Activated CD4-positive, alpha-beta T cell treated with anti-CD3 and anti-CD28 coated beads, Interleukin-2, amount 10 ng/mL, durations not matched to agents 24 days and 14 days (primary cell): ENCODE measurements at regions not wholly inside any gene's neighbourhood (a gene's known extent, or its start where the extent isn't known, plus 50 kb on each side); places are given as distances from the start of the nearest gene placed in this dataset.
"Not testable (repeated sequence)": the region's sequence is repeated elsewhere in the genome, so short reads cannot be mapped to it uniquely, and the experiment has no call there.

ENCODE experiments used
- DNase-seq: peaks from one replicate; pipeline ENCODE4 v3.0.0; 2022
- H3K27ac Mint-ChIP-seq: one replicate; pipeline ENCODE4 v1.8.0; 2022; ENCODE audit warnings: mild to moderate bottlenecking, mixed read lengths
- H3K27me3 Mint-ChIP-seq: one replicate; pipeline ENCODE4 v1.8.0; 2022; ENCODE audit warnings: mixed read lengths
- H3K36me3 Mint-ChIP-seq: one replicate; pipeline ENCODE4 v1.8.0; 2022; ENCODE audit warnings: low read depth, mild to moderate bottlenecking, mixed read lengths
- H3K4me1 Mint-ChIP-seq: one replicate; pipeline ENCODE4 v1.8.0; 2021; ENCODE audit warnings: mixed read lengths
- H3K4me3 Mint-ChIP-seq: one replicate; pipeline ENCODE4 v1.8.0; 2022; ENCODE audit warnings: mild to moderate bottlenecking, moderate library complexity, mixed read lengths
- H3K9me3 Mint-ChIP-seq: one replicate; pipeline ENCODE4 v1.8.0; 2021; ENCODE audit warnings: mixed read lengths
- intact Hi-C: fragments of 100-400 bp; cut with micrococcal nuclease; formaldehyde crosslinking; loops from one replicate; pipeline ENCODE4 v1.15.1; 2023

DNA sequence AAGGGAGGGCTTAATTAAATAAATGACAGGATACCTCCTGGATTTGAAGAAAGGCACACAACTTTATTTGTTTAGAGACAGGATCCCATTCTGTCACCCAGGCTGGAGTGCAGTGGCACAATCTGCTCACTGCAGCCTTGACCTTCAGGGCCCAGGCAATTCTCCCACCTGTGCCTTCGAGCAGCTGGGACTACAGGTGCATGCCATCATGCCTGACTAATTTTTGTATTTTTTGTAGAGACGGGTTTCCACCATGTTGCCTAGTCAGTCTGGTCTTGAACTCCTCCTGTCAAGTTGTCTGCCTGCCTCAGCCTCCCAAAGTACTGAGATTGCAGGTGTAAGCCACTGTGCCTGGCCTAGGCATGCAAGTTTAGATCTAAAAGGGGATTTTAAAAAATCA is 272.7 kb upstream of the MBL2 start:
- intact Hi-C loops: no loop called here
- H3K4me3 Mint-ChIP-seq: no peak overlapping the region
- no peaks in the 10 kb centered on the region for H3K4me1 Mint-ChIP-seq

GRCh38 chr10:53035823-53036222 is 263.2 kb upstream of the MBL2 start:
- H3K27me3 Mint-ChIP-seq, H3K27ac Mint-ChIP-seq, intact Hi-C loops, H3K36me3 Mint-ChIP-seq, H3K9me3 Mint-ChIP-seq, H3K4me3 Mint-ChIP-seq, H3K4me1 Mint-ChIP-seq, DNase-seq: not testable (repeated sequence)

More for the DNA sequence above, 272.7 kb upstream of the MBL2 start:
- no peaks in the 10 kb centered on the region for H3K36me3 Mint-ChIP-seq
- H3K27me3 Mint-ChIP-seq: no peaks in the 10 kb centered on the region
- no peak for DNase-seq
- H3K27ac Mint-ChIP-seq: no peak overlapping the region
- no peaks in the 10 kb centered on the region for H3K9me3 Mint-ChIP-seq

DNA sequence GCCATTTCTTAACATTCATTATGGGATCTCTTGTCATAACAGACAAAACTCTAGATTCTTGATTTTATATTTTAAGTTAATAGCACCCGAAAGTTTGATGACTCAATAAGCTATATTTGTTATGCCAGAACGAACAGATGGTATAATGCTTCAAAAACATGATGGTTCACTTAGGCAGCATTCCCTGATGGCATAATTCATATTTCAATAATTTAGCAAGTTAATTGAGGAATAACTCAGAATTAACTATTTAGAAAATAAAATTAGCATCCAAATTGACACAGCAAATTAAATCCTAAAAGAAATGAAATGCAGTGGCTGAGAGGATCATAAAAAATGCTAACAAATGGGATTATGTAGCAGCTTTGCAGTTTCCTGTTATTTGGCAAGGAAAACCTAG is 260.8 kb upstream of the MBL2 start:
- Mint-ChIP-seq H3K4me1 (no peaks in the 10 kb centered on the region), H3K27me3 (no peaks in the 10 kb centered on the region), H3K9me3 (no peaks in the 10 kb centered on the region), H3K27ac (no peak overlapping the region), H3K36me3 (no peaks in the 10 kb centered on the region), H3K4me3 (no peak overlapping the region)
- intact Hi-C loops: no loop called here
- no peak for DNase-seq

DNA sequence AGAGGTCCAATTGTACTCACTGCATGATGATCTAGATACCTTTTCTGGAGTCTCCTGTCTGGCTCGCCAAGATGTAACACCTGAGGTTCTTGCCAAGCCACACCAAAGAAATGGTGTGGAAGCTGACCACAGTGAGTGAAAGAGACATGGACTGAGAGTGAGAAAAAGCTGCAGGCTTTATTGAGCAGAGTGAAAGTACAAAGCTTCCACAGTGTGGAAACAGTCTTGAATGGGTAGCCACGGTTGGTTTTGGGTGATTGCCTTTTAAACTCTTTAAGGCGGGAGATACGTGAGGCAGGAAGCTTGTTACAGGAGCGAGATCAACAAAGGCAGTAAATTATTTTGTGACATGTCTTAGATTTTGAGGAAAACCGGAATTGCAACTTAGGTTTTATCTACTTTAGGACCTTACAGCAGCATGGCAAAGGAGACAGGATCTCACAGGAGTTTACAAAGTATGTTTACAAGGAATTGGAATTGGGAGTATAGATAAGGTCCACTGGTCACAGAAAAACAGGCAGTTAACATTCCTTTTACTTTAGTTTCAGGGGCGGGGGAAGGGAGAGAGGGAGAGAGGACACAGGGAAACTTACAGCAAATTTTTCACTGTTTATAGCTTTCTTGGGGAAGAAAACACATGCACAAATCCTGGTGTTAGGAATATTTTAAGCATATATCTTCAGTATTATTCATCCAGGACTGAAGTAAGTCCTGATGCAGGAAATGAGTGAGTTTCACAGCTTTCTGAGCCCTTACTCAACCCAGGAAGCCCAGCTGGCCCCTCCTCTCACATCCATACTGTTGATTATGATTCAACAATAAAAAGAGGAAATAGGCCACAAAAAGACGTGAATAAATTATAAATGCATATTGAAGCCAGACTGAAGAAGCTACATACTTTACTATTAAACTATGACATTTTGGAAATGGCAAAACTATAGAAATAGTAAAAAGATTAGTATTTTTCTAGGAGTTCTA is 257.6 kb upstream of the MBL2 start:
- intact Hi-C loops, H3K4me3 Mint-ChIP-seq, H3K9me3 Mint-ChIP-seq, H3K27ac Mint-ChIP-seq, H3K4me1 Mint-ChIP-seq, H3K27me3 Mint-ChIP-seq, H3K36me3 Mint-ChIP-seq, DNase-seq: not testable (repeated sequence)

DNA sequence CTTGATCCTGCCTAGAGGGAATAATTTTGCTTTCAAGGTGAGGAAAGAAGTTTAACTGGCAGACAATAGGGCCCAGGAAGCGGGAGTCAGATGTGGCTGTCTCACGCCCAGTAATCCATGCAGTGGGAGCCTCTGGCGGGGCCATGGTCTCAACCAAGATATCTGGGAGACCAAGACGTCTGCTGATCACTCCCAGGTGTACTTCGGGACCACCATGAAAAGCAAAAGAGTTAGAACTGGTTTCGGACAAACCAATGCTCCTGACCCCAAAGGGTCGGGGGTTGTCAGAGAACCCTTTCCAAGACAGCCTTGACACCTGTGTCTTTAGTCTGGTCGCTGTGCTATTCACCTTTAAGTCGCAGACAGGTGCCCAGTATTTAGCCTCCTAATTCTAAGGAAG is 256.9 kb upstream of the MBL2 start:
- H3K27me3 Mint-ChIP-seq: no peaks in the 10 kb centered on the region
- DNase-seq: no peak
- H3K4me3 Mint-ChIP-seq: no peak overlapping the region
- H3K9me3 Mint-ChIP-seq: no peaks in the 10 kb centered on the region
- H3K36me3 Mint-ChIP-seq: no peaks in the 10 kb centered on the region
- intact Hi-C loops: no loop called here
- H3K4me1 Mint-ChIP-seq: no peaks in the 10 kb centered on the region
- no peak overlapping the region for H3K27ac Mint-ChIP-seq

- DNase-seq, H3K27ac Mint-ChIP-seq, H3K9me3 Mint-ChIP-seq, intact Hi-C loops, H3K4me3 Mint-ChIP-seq, H3K36me3 Mint-ChIP-seq, H3K27me3 Mint-ChIP-seq, H3K4me1 Mint-ChIP-seq: not testable (repeated sequence)
Measured at GRCh38 chr10:53025765-53026164, 253.2 kb upstream of the MBL2 start.

- Mint-ChIP-seq H3K4me3 (no peak overlapping the region), H3K4me1 (no peaks in the 10 kb centered on the region), H3K9me3 (no peaks in the 10 kb centered on the region), H3K27me3 (no peaks in the 10 kb centered on the region), H3K27ac (no peak overlapping the region), H3K36me3 (no peaks in the 10 kb centered on the region)
- DNase-seq: no peak
- intact Hi-C loops: no loop called here
Measured at GRCh38 chr10:53025172-53025711, 252.7 kb upstream of the MBL2 start.

DNA sequence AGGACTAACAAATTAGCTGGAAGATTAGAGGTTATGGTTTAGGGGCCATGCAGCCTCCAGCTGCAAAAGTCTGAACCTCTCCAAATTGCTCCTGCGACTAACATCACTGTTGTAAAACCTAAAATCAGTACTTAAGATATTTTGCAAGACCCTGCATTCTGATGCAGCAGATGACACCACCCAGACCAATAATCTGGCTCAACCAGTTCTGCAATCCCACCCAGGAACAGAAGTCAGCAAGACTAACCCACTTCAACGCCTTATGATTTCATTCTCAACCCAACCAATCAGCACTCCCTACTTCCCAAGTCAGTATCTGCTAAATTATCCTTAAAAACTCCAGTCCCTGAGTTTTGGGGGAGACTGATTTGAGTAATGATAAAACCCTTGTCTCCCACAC is 250.8 kb upstream of the MBL2 start:
- DNase-seq: no peak
- Mint-ChIP-seq H3K36me3 (no peaks in the 10 kb centered on the region), H3K27ac (no peak overlapping the region), H3K9me3 (no peaks in the 10 kb centered on the region), H3K4me1 (no peaks in the 10 kb centered on the region), H3K27me3 (no peaks in the 10 kb centered on the region), H3K4me3 (no peak overlapping the region)
- intact Hi-C loops: no loop called here

DNA sequence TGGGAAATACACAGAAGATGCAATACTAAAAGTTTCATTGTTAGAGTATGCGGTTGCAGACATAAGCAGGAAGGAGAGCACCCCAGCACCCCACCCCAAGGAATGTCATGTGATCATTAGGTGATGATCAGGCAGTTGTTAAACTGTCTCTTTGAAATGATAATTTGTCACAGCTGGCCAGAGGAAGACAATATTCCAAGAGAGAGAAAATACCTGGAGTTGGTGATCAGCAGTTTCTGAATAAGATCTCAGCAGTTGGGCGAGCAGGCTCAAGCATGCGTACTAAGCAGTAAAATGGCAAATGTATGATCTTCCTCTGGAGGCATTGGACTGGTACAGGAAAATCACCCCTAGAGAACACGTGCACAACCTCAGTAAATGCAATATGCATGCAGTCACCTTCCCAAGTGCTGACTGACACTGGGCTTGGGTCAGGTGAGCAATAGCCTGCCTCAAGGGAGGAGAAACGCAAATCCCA is 250.1 kb upstream of the MBL2 start:
- intact Hi-C loops: no loop called here
- Mint-ChIP-seq H3K36me3 (no peaks in the 10 kb centered on the region), H3K4me1 (no peaks in the 10 kb centered on the region), H3K27me3 (no peaks in the 10 kb centered on the region), H3K27ac (no peak overlapping the region), H3K4me3 (no peak overlapping the region), H3K9me3 (no peaks in the 10 kb centered on the region)
- no peak for DNase-seq

DNA sequence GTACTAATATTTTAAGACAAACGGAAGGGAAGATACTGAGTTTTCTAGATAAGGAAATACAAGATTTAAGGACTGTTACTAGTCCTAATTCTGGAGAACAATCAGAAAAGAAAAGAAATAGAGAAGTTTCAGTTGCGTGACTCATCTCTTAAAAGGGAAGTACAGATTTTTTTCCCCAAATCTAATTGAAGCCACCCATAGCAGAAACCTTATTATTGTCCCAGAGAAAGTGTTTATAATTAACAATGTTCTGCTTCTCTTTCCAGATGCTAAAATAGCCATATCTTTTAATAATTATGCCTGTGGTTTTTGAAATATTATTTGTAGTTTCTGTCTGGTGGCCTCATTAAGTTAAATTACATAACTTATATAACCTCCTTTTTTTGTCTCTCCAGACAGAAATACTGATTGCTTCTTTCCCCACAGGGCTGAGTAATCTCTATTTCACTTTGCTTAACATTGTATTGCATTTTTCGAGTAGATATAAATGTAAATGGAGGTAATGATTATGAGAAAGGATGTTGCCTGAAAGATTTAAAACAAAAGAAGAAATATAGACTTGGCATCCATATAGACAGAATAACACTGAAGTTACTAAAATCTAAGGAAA is 240.7 kb upstream of the MBL2 start:
- DNase-seq: no peak
- Mint-ChIP-seq H3K4me3 (no peak overlapping the region), H3K9me3 (peaks cover 3% of the 10 kb centered on the region), H3K27ac (no peak overlapping the region), H3K4me1 (no peaks in the 10 kb centered on the region), H3K36me3 (no peaks in the 10 kb centered on the region), H3K27me3 (no peaks in the 10 kb centered on the region)
- intact Hi-C loops: no loop called here

GRCh38 chr10:53009961-53010907 is 237.7 kb upstream of the MBL2 start:
- no peak for DNase-seq
- no peak overlapping the region for H3K27ac Mint-ChIP-seq
- no peak overlapping the region for H3K4me3 Mint-ChIP-seq
- intact Hi-C loops: no loop called here
- peaks cover 3% of the 10 kb centered on the region for H3K9me3 Mint-ChIP-seq
- no peaks in the 10 kb centered on the region for H3K4me1 Mint-ChIP-seq
- no peaks in the 10 kb centered on the region for H3K27me3 Mint-ChIP-seq
- H3K36me3 Mint-ChIP-seq: no peaks in the 10 kb centered on the region

DNA sequence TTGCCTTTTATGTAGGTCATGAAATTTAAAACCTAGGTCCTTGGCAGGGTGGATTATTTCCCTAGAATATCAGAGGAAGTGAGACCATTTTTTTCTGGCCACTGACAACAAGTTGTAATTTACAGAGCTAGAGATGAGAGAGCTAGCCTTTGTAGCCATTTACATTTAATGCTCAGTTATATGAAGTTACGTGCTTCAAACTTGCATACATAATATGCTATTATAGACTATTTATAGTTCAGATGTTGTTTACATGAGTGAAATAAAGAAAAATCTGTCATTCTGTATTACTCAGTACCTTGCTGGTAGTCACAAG is 234.9 kb upstream of the MBL2 start:
- no peaks in the 10 kb centered on the region for H3K27me3 Mint-ChIP-seq
- H3K4me1 Mint-ChIP-seq: no peaks in the 10 kb centered on the region
- intact Hi-C loops: no loop called here
- H3K4me3 Mint-ChIP-seq: no peak overlapping the region
- H3K27ac Mint-ChIP-seq: no peak overlapping the region
- H3K9me3 Mint-ChIP-seq: peaks cover 3% of the 10 kb centered on the region
- H3K36me3 Mint-ChIP-seq: no peaks in the 10 kb centered on the region
- DNase-seq: no peak

DNA sequence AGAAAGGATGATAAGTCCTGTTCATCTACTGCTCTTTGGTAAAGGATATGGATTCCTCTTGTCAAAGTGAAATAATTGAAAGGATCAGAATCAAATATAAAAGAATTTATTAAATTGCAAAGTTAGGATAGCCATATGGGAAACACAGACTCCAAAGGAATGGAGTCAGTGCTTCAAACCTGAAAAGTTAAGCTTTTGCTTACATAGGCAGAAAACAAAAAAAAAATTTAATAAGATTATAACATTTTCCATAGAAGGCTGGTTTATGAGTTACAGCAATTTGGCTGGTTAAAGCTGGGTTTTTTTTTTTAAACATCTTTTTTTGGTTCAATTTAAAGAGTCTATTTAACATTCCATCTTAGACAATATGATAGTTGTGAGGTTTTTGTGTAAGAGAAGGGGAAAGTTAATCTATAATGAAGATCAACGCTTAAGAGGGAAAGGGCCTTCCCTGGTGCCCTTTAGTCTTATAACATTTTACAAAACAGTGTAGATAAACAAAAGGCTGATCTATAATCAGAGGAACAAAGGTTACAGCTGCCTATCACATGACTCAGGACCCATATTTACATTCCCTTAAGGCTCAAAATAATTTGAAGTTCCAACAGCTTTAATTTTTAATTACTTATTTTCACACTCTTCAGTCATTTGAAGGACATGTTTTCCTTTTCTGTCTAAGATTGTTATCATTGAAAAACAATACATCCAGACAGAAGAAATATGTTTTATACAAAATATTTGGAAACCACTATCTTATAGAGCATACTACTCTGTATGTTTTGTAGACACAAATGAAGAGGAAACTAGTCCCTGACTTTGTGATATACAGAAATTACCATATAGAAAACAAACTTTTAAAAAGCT is 234.3 kb upstream of the MBL2 start:
- no peaks in the 10 kb centered on the region for H3K4me1 Mint-ChIP-seq
- intact Hi-C loops: no loop called here
- H3K36me3 Mint-ChIP-seq: no peaks in the 10 kb centered on the region
- H3K9me3 Mint-ChIP-seq: peaks cover 3% of the 10 kb centered on the region
- no peaks in the 10 kb centered on the region for H3K27me3 Mint-ChIP-seq
- no peak overlapping the region for H3K4me3 Mint-ChIP-seq
- H3K27ac Mint-ChIP-seq: no peak overlapping the region
- DNase-seq: no peak
